Calu3 (cell line): ENCODE measurements at regions not wholly inside any gene's neighbourhood (a gene's known extent, or its start where the extent isn't known, plus 50 kb on each side); places are given as distances from the start of the nearest gene placed in this dataset.

Experiments
- BruUV-seq: library from RNA; stranded (reverse); fragments of 400-500 nt; replicated peaks from 2 replicates; lab custom pipeline; 2021; lab: Mats Ljungman, UMichigan
- CTCF ChIA-PET: fragments of 300-600 bp; sonication (Branson Sonifier 250); formaldehyde crosslinking; loops from one replicate; lab custom pipeline; 2022; ENCODE audit warnings: antibody characterized with exemption; lab: Charles Lee
- DNase-seq: peaks from one replicate; pipeline ENCODE4 v3.0.0; 2022
- H3K27ac Mint-ChIP-seq: one replicate; pipeline ENCODE4 v1.8.0; 2022; ENCODE audit warnings: mixed read lengths; ENCODE audit not compliant: unreplicated experiment
- H3K27me3 Mint-ChIP-seq: one replicate; pipeline ENCODE4 v1.8.0; 2022; ENCODE audit warnings: mixed read lengths; ENCODE audit not compliant: unreplicated experiment
- H3K36me3 Mint-ChIP-seq: one replicate; pipeline ENCODE4 v1.8.0; 2022; ENCODE audit warnings: mild to moderate bottlenecking, moderate library complexity, mixed read lengths; ENCODE audit not compliant: insufficient read depth, unreplicated experiment
- H3K4me1 Mint-ChIP-seq: one replicate; pipeline ENCODE4 v1.8.0; 2022; ENCODE audit warnings: mild to moderate bottlenecking, low read depth, mixed read lengths; ENCODE audit not compliant: unreplicated experiment
- H3K4me3 Mint-ChIP-seq: one replicate; pipeline ENCODE4 v1.8.0; 2022; ENCODE audit warnings: mild to moderate bottlenecking, low read depth, moderate library complexity, mixed read lengths; ENCODE audit not compliant: unreplicated experiment
- H3K9me3 Mint-ChIP-seq: one replicate; pipeline ENCODE4 v1.8.0; 2022; ENCODE audit warnings: low read depth, mixed read lengths; ENCODE audit not compliant: unreplicated experiment
- CTCF ChIP-seq: fragments of 200-600 bp; IDR thresholded peaks from one replicate; pipeline ENCODE4 v1.8.0; 2022; ENCODE audit warnings: antibody characterized with exemption; ENCODE audit not compliant: unreplicated experiment
- intact Hi-C: fragments of 100-400 bp; cut with micrococcal nuclease; formaldehyde crosslinking; loops from one replicate; pipeline ENCODE4 v1.10.0; 2022; ENCODE audit not compliant: unreplicated experiment

GRCh38 chr6:50973464-50973863 is 154.8 kb downstream of the TFAP2B start:
- no peaks in the 10 kb centered on the region for H3K36me3 Mint-ChIP-seq
- H3K4me1 Mint-ChIP-seq = no peaks in the 10 kb centered on the region
- no peaks in the 10 kb centered on the region for H3K27me3 Mint-ChIP-seq
- H3K27ac Mint-ChIP-seq = no peak overlapping the region
- intact Hi-C loops = no loop called here
- CTCF ChIA-PET = no interaction called here
- TF ChIP-seq CTCF = no peak
- no peak for DNase-seq
- no TSS peak for BruUV-seq
- peaks cover 3% of the 10 kb centered on the region for H3K9me3 Mint-ChIP-seq
- H3K4me3 Mint-ChIP-seq = no peak overlapping the region

- Mint-ChIP-seq H3K4me1 (no peaks in the 10 kb centered on the region), H3K9me3 (no peaks in the 10 kb centered on the region), H3K27ac (no peak overlapping the region), H3K27me3 (no peaks in the 10 kb centered on the region), H3K4me3 (no peak overlapping the region), H3K36me3 (no peaks in the 10 kb centered on the region)
- CTCF ChIA-PET = no interaction called here
- no peak for TF ChIP-seq CTCF
- intact Hi-C loops = no loop called here
- no TSS peak for BruUV-seq
- DNase-seq = no peak
Observed at GRCh38 chr6:50974319-50974718, 155.6 kb downstream of the TFAP2B start.

- no TSS peak for BruUV-seq
- Mint-ChIP-seq H3K27me3 (no peaks in the 10 kb centered on the region), H3K27ac (no peak overlapping the region), H3K36me3 (no peaks in the 10 kb centered on the region), H3K4me3 (no peak overlapping the region), H3K4me1 (no peaks in the 10 kb centered on the region), H3K9me3 (no peaks in the 10 kb centered on the region)
- CTCF ChIA-PET = interaction anchor here (0.6 kb wide), 1 partner anchor 32 kb away, joined by 3 read pairs; no protein-coding TSS in a partner anchor
- intact Hi-C loops = no loop called here
- no peak for DNase-seq
- no peak for TF ChIP-seq CTCF
Observed at GRCh38 chr6:50975216-50975615, 156.5 kb downstream of the TFAP2B start.

- CTCF ChIA-PET = no interaction called here
- TF ChIP-seq CTCF = no peak
- H3K27me3 Mint-ChIP-seq = no peaks in the 10 kb centered on the region
- H3K9me3 Mint-ChIP-seq = no peaks in the 10 kb centered on the region
- intact Hi-C loops = no loop called here
- no peaks in the 10 kb centered on the region for H3K4me1 Mint-ChIP-seq
- H3K36me3 Mint-ChIP-seq = no peaks in the 10 kb centered on the region
- no TSS peak for BruUV-seq
- H3K4me3 Mint-ChIP-seq = no peak overlapping the region
- H3K27ac Mint-ChIP-seq = no peak overlapping the region
- DNase-seq = no peak
Observed at GRCh38 chr6:50976907-50977306, 158.2 kb downstream of the TFAP2B start.
